ENCODE measurements at regions not wholly inside any gene's neighbourhood (a gene's known extent, or its start where the extent isn't known, plus 50 kb on each side); places are given as distances from the start of the nearest gene placed in this dataset.
"Not testable (repeated sequence)": the region's sequence is repeated elsewhere in the genome, so short reads cannot be mapped to it uniquely, and the experiment has no call there.

DNA sequence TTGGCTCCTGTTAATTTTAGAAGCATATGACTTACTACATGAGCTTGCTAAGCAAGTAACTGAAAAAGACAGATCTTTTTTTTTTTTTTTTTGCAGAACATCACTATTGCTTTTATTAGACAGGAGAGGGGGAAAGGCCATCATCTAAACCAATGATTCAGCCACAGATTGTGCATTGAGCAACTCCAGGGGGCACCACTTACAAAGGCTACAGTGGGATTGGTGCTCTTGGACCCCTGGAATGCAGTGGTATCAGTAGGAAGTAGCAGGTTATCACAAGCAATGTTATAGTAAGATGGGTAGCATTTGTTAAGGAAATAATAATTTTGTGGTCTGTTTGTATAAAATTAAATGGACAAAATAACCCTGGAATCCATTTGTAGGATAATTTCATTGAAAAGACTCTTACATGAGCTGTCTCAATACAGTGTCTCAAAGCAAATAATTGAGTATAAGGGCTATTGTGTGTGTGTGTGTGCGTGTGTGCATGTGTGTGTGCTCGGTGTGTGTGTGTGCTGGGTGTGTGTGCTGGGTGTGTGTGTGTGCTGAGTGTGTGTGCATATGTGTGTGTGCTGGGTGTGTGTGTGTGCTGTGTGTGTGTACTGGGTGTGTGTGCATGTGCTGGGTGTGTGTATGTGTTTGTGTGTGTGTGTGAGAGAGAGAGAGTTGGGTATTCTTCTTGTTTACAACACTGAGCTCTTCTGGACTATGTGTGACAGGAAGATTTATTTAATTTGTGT is 296.3 kb downstream of the PCDH7 start:
- no peak for TF ChIP-seq CTCF (IDR thresholded peaks at IDR 0.05; ENCODE audit: insufficient read depth, low read depth, low read length)
- DNase-seq (ENCODE audit: low read depth): no peak
- H3K4me3 ChIP-seq (ENCODE audit: low read depth, low read length): no peak overlapping the region

GRCh38 chr4:31020363-31020762 is 300.2 kb downstream of the PCDH7 start:
- TF ChIP-seq CTCF (IDR thresholded peaks at IDR 0.05; ENCODE audit: insufficient read depth, low read depth, low read length): no peak
- DNase-seq (ENCODE audit: low read depth): peak; percentile 5
- no peak overlapping the region for H3K4me3 ChIP-seq (ENCODE audit: low read depth, low read length)

GRCh38 chr4:31021008-31021407 is 300.8 kb downstream of the PCDH7 start:
- no peak overlapping the region for H3K4me3 ChIP-seq (ENCODE audit: low read depth, low read length)
- DNase-seq (ENCODE audit: low read depth): no peak
- TF ChIP-seq CTCF (IDR thresholded peaks at IDR 0.05; ENCODE audit: insufficient read depth, low read depth, low read length): no peak

DNA sequence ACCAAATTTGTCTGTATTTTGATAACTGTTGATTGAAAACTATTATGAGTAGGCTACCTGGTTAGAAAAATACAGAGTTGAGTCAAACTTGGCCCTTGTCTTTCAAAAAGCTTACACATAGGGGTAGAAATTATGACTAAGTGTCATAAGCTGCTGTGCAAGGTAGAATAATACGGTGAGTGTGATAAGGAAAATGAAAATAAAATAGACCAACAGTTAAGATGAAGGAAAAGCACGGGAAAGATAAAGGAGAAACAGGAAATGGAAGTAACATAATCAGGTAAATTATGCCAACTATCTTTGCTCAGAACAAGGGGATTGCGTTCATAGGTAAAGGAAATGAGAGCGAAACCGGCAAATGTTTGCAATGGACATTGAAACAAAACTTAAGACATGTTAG is 302.5 kb downstream of the PCDH7 start:
- DNase-seq (ENCODE audit: low read depth): no peak
- no peak for TF ChIP-seq CTCF (IDR thresholded peaks at IDR 0.05; ENCODE audit: insufficient read depth, low read depth, low read length)
- no peak overlapping the region for H3K4me3 ChIP-seq (ENCODE audit: low read depth, low read length)

GRCh38 chr4:31023109-31023508 is 302.9 kb downstream of the PCDH7 start:
- no peak overlapping the region for H3K4me3 ChIP-seq (ENCODE audit: low read depth, low read length)
- TF ChIP-seq CTCF (IDR thresholded peaks at IDR 0.05; ENCODE audit: insufficient read depth, low read depth, low read length): no peak
- DNase-seq (ENCODE audit: low read depth): no peak

DNA sequence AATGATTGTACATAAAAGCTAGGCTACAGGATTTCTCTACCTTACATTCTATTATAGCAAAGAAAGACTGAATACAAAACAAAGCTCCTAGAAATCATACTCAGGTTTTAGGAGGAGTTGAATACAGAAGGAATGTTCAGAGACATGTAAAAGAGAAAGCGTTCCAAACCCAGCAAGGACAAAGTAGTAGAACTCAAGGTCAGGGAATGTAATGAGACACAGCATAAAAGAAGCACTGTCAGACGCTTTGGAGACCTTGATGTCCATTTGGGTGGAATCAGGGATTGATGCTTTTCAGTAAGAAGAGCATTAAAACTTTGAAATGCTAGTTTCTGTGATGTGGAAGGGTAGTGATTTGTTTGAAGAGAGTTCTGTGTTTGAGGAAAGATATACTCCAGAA is 303.6 kb downstream of the PCDH7 start:
- no peak for DNase-seq (ENCODE audit: low read depth)
- H3K4me3 ChIP-seq (ENCODE audit: low read depth, low read length): no peak overlapping the region
- no peak for TF ChIP-seq CTCF (IDR thresholded peaks at IDR 0.05; ENCODE audit: insufficient read depth, low read depth, low read length)

GRCh38 chr4:31024781-31025180 is 304.6 kb downstream of the PCDH7 start:
- not testable (repeated sequence) for H3K4me3 ChIP-seq (ENCODE audit: low read depth, low read length); DNase-seq (ENCODE audit: low read depth)
